ENCODE measurements at regions not wholly inside any gene's neighbourhood (a gene's known extent, or its start where the extent isn't known, plus 50 kb on each side); places are given as distances from the start of the nearest gene placed in this dataset.

GRCh38 chr10:78853864-78854263 is 214.9 kb upstream of the ZMIZ1 start:
- no peaks in the 10 kb centered on the region for H3K27me3 ChIP-seq (ENCODE audit: insufficient read depth, insufficient read length)
- no peak overlapping the region for H3K9ac ChIP-seq (ENCODE audit: insufficient read length, low read depth)
- no peaks in the 10 kb centered on the region for H3K36me3 ChIP-seq (ENCODE audit: insufficient read depth, insufficient read length, low read length)
- TF ChIP-seq ZNF274 (IDR thresholded peaks at IDR 0.05; ENCODE audit: low read depth, low read length), result no peak
- TF ChIP-seq SUZ12 (IDR thresholded peaks at IDR 0.05; ENCODE audit: extremely low read depth, insufficient read depth, insufficient read length), result no peak
- TF ChIP-seq YY1 (IDR thresholded peaks at IDR 0.05; ENCODE audit: insufficient read depth, insufficient read length), result no peak
- DNase-seq (ENCODE audit: low read depth, low spot score), result no peak
- H3K4me1 ChIP-seq (ENCODE audit: insufficient read depth, insufficient read length), result peaks cover 8% of the 10 kb centered on the region
- H3K4me3 ChIP-seq (ENCODE audit: insufficient read length, low read depth), result no peak overlapping the region
- no peaks in the 10 kb centered on the region for H3K9me3 ChIP-seq (ENCODE audit: insufficient read depth, low read length)

GRCh38 chr10:78856421-78856820 is 212.3 kb upstream of the ZMIZ1 start:
- H3K27me3 ChIP-seq (ENCODE audit: insufficient read depth, insufficient read length), result peaks cover 4% of the 10 kb centered on the region
- H3K4me3 ChIP-seq (ENCODE audit: insufficient read length, low read depth), result no peak overlapping the region
- TF ChIP-seq YY1 (IDR thresholded peaks at IDR 0.05; ENCODE audit: insufficient read depth, insufficient read length), result no peak
- no peak for TF ChIP-seq SUZ12 (IDR thresholded peaks at IDR 0.05; ENCODE audit: extremely low read depth, insufficient read depth, insufficient read length)
- no peak for TF ChIP-seq ZNF274 (IDR thresholded peaks at IDR 0.05; ENCODE audit: low read depth, low read length)
- no peak for DNase-seq (ENCODE audit: low read depth, low spot score)
- H3K4me1 ChIP-seq (ENCODE audit: insufficient read depth, insufficient read length), result peaks cover 8% of the 10 kb centered on the region
- H3K36me3 ChIP-seq (ENCODE audit: insufficient read depth, insufficient read length, low read length), result no peaks in the 10 kb centered on the region
- no peaks in the 10 kb centered on the region for H3K9me3 ChIP-seq (ENCODE audit: insufficient read depth, low read length)
- no peak overlapping the region for H3K9ac ChIP-seq (ENCODE audit: insufficient read length, low read depth)

- H3K27me3 ChIP-seq (ENCODE audit: insufficient read depth, insufficient read length), result peaks cover 10% of the 10 kb centered on the region
Observed at GRCh38 chr10:78857193-78857592, 211.6 kb upstream of the ZMIZ1 start.

GRCh38 chr10:78859266-78859665 is 209.5 kb upstream of the ZMIZ1 start:
- Histone ChIP-seq H3K4me3 (ENCODE audit: insufficient read length, low read depth) (no peak overlapping the region), H3K36me3 (ENCODE audit: insufficient read depth, insufficient read length, low read length) (no peaks in the 10 kb centered on the region), H3K9me3 (ENCODE audit: insufficient read depth, low read length) (no peaks in the 10 kb centered on the region), H3K4me1 (ENCODE audit: insufficient read depth, insufficient read length) (peaks cover 3% of the 10 kb centered on the region), H3K9ac (ENCODE audit: insufficient read length, low read depth) (no peak overlapping the region), H3K27me3 (ENCODE audit: insufficient read depth, insufficient read length) (peaks cover 10% of the 10 kb centered on the region)
- TF ChIP-seq YY1 (IDR thresholded peaks at IDR 0.05; ENCODE audit: insufficient read depth, insufficient read length) (no peak), ZNF274 (IDR thresholded peaks at IDR 0.05; ENCODE audit: low read depth, low read length) (no peak), SUZ12 (IDR thresholded peaks at IDR 0.05; ENCODE audit: extremely low read depth, insufficient read depth, insufficient read length) (no peak)
- no peak for DNase-seq (ENCODE audit: low read depth, low spot score)

More at GRCh38 chr10:78857193-78857592, 211.6 kb upstream of the ZMIZ1 start:
- DNase-seq (ENCODE audit: low read depth, low spot score), result no peak
- TF ChIP-seq YY1 (IDR thresholded peaks at IDR 0.05; ENCODE audit: insufficient read depth, insufficient read length), result no peak
- no peak for TF ChIP-seq ZNF274 (IDR thresholded peaks at IDR 0.05; ENCODE audit: low read depth, low read length)
- no peak for TF ChIP-seq SUZ12 (IDR thresholded peaks at IDR 0.05; ENCODE audit: extremely low read depth, insufficient read depth, insufficient read length)
- Histone ChIP-seq H3K9me3 (ENCODE audit: insufficient read depth, low read length) (no peaks in the 10 kb centered on the region), H3K9ac (ENCODE audit: insufficient read length, low read depth) (no peak overlapping the region), H3K4me1 (ENCODE audit: insufficient read depth, insufficient read length) (peaks cover 3% of the 10 kb centered on the region), H3K4me3 (ENCODE audit: insufficient read length, low read depth) (no peak overlapping the region), H3K36me3 (ENCODE audit: insufficient read depth, insufficient read length, low read length) (no peaks in the 10 kb centered on the region)

GRCh38 chr10:78859769-78860168 is 209.0 kb upstream of the ZMIZ1 start:
- no peaks in the 10 kb centered on the region for H3K36me3 ChIP-seq (ENCODE audit: insufficient read depth, insufficient read length, low read length)
- no peak overlapping the region for H3K4me3 ChIP-seq (ENCODE audit: insufficient read length, low read depth)
- TF ChIP-seq YY1 (IDR thresholded peaks at IDR 0.05; ENCODE audit: insufficient read depth, insufficient read length) (no peak), ZNF274 (IDR thresholded peaks at IDR 0.05; ENCODE audit: low read depth, low read length) (no peak), SUZ12 (IDR thresholded peaks at IDR 0.05; ENCODE audit: extremely low read depth, insufficient read depth, insufficient read length) (no peak)
- H3K27me3 ChIP-seq (ENCODE audit: insufficient read depth, insufficient read length), result peaks cover 10% of the 10 kb centered on the region
- peaks cover 3% of the 10 kb centered on the region for H3K4me1 ChIP-seq (ENCODE audit: insufficient read depth, insufficient read length)
- no peaks in the 10 kb centered on the region for H3K9me3 ChIP-seq (ENCODE audit: insufficient read depth, low read length)
- H3K9ac ChIP-seq (ENCODE audit: insufficient read length, low read depth), result no peak overlapping the region
- no peak for DNase-seq (ENCODE audit: low read depth, low spot score)

- H3K4me1 ChIP-seq (ENCODE audit: insufficient read depth, insufficient read length), result peaks cover 2% of the 10 kb centered on the region
- H3K27me3 ChIP-seq (ENCODE audit: insufficient read depth, insufficient read length), result peaks cover 16% of the 10 kb centered on the region
- TF ChIP-seq SUZ12 (IDR thresholded peaks at IDR 0.05; ENCODE audit: extremely low read depth, insufficient read depth, insufficient read length) (no peak), YY1 (IDR thresholded peaks at IDR 0.05; ENCODE audit: insufficient read depth, insufficient read length) (no peak), ZNF274 (IDR thresholded peaks at IDR 0.05; ENCODE audit: low read depth, low read length) (no peak)
- H3K9ac ChIP-seq (ENCODE audit: insufficient read length, low read depth), result no peak overlapping the region
- H3K9me3 ChIP-seq (ENCODE audit: insufficient read depth, low read length), result no peaks in the 10 kb centered on the region
- no peak for DNase-seq (ENCODE audit: low read depth, low spot score)
- no peak overlapping the region for H3K4me3 ChIP-seq (ENCODE audit: insufficient read length, low read depth)
- H3K36me3 ChIP-seq (ENCODE audit: insufficient read depth, insufficient read length, low read length), result no peaks in the 10 kb centered on the region
Observed at GRCh38 chr10:78860260-78860914, 208.4 kb upstream of the ZMIZ1 start.

- TF ChIP-seq YY1 (IDR thresholded peaks at IDR 0.05; ENCODE audit: insufficient read depth, insufficient read length), result no peak
- TF ChIP-seq ZNF274 (IDR thresholded peaks at IDR 0.05; ENCODE audit: low read depth, low read length), result no peak
- no peak for TF ChIP-seq SUZ12 (IDR thresholded peaks at IDR 0.05; ENCODE audit: extremely low read depth, insufficient read depth, insufficient read length)
- no peak for DNase-seq (ENCODE audit: low read depth, low spot score)
- H3K4me1 ChIP-seq (ENCODE audit: insufficient read depth, insufficient read length), result peaks cover 2% of the 10 kb centered on the region
- H3K27me3 ChIP-seq (ENCODE audit: insufficient read depth, insufficient read length), result peaks cover 29% of the 10 kb centered on the region
- H3K4me3 ChIP-seq (ENCODE audit: insufficient read length, low read depth), result no peak overlapping the region
- no peaks in the 10 kb centered on the region for H3K9me3 ChIP-seq (ENCODE audit: insufficient read depth, low read length)
- H3K9ac ChIP-seq (ENCODE audit: insufficient read length, low read depth), result no peak overlapping the region
- H3K36me3 ChIP-seq (ENCODE audit: insufficient read depth, insufficient read length, low read length), result no peaks in the 10 kb centered on the region
Observed at GRCh38 chr10:78861529-78862327, 207.0 kb upstream of the ZMIZ1 start.
